Keratinocyte (primary cell): ENCODE measurements at regions not wholly inside any gene's neighbourhood (a gene's known extent, or its start where the extent isn't known, plus 50 kb on each side); places are given as distances from the start of the nearest gene placed in this dataset.

ENCODE experiments used
- DNase-seq: peaks from one replicate; pipeline ENCODE4 v3.0.0-alpha.2; 2011; ENCODE audit warnings: low read depth, missing footprints, low spot score
- FAIRE-seq: peaks from 2 replicates; lab custom pipeline; 2011; peaks lifted over from hg19 to GRCh38; lab: Jason Lieb, UNC
- H2AFZ ChIP-seq: 2 replicates; pipeline ENCODE4 v1.6.0; 2012; ENCODE audit warnings: low read length, control low read depth, inconsistent platforms; ENCODE audit not compliant: control insufficient read depth
- H3K27ac ChIP-seq: 2 replicates; pipeline ENCODE4 v1.5.1; 2011; ENCODE audit warnings: low read length; ENCODE audit not compliant: control insufficient read depth, insufficient read depth
- H3K27me3 ChIP-seq: 3 replicates; pipeline ENCODE4 v1.6.0; 2011; ENCODE audit warnings: low read length; ENCODE audit not compliant: control insufficient read depth, insufficient read depth; ENCODE audit errors: extremely low read depth
- H3K36me3 ChIP-seq, 2 experiments: 2 replicates in 1 of 2; 3 replicates in 1 of 2; pipeline ENCODE4 v1.5.1; 2011; ENCODE audit warnings: low read length in 2 of 2, mild to moderate bottlenecking in 1 of 2; ENCODE audit not compliant: control insufficient read depth in 2 of 2, insufficient read depth in 2 of 2; ENCODE audit errors: extremely low read depth in 1 of 2
- H3K4me1 ChIP-seq: 3 replicates; pipeline ENCODE4 v1.5.1; 2011; ENCODE audit warnings: low read length; ENCODE audit not compliant: control insufficient read depth, insufficient read depth; ENCODE audit errors: extremely low read depth
- H3K4me2 ChIP-seq: 3 replicates; pipeline ENCODE4 v1.6.0; 2011; ENCODE audit warnings: low read depth, low read length; ENCODE audit not compliant: control insufficient read depth, insufficient read depth; ENCODE audit errors: extremely low read depth
- H3K4me3 ChIP-seq, 3 experiments: fragments of 200-600 bp in 1 of 3; sonication (generic) in 1 of 3; 2 replicates in 2 of 3; 3 replicates in 1 of 3; pipeline ENCODE4 v1.5.1; 2011 to 2016; ENCODE audit warnings: low read length in 3 of 3, mild to moderate bottlenecking in 3 of 3, control low read depth in 2 of 3, inconsistent platforms in 1 of 3, low read depth in 1 of 3, mixed read lengths in 1 of 3, mixed run types in 1 of 3, moderate library complexity in 1 of 3; ENCODE audit not compliant: control insufficient read depth in 2 of 3, insufficient read depth in 2 of 3; ENCODE audit errors: extremely low read depth in 1 of 3
- H3K79me2 ChIP-seq: 2 replicates; pipeline ENCODE4 v1.6.0; 2012; ENCODE audit warnings: low read length; ENCODE audit not compliant: control insufficient read depth, insufficient read depth
- H3K9ac ChIP-seq: 3 replicates; pipeline ENCODE4 v1.6.0; 2011; ENCODE audit warnings: low read length; ENCODE audit not compliant: control insufficient read depth, insufficient read depth; ENCODE audit errors: extremely low read depth
- H3K9me1 ChIP-seq: 3 replicates; pipeline ENCODE4 v1.6.0; 2011; ENCODE audit warnings: low read length; ENCODE audit not compliant: control insufficient read depth, insufficient read depth; ENCODE audit errors: extremely low read depth
- H3K9me3 ChIP-seq: 2 replicates; pipeline ENCODE4 v1.5.1; 2012; ENCODE audit warnings: low read depth, low read length; ENCODE audit not compliant: control insufficient read depth
- H4K20me1 ChIP-seq: 3 replicates; pipeline ENCODE4 v1.6.0; 2011; ENCODE audit warnings: low read length; ENCODE audit not compliant: control insufficient read depth, insufficient read depth; ENCODE audit errors: extremely low read depth
- EZH2 ChIP-seq: IDR thresholded peaks from one replicate; pipeline ENCODE4 v1.6.1; 2012; ENCODE audit warnings: inconsistent platforms, mild to moderate bottlenecking, low read length, moderate library complexity
- dilution Hi-C: fragments of 300-500 bp; cut with MboI; formaldehyde crosslinking; loops from one replicate; pipeline ENCODE4 v1.7.0; 2020; ENCODE audit warnings: low sequenced_read_pairs; ENCODE audit not compliant: extremely low pct_ligation_motif_present
- TF ChIP-seq, protein P1 (sequence below), 3 experiments: IDR thresholded peaks in 1 of 3; conservative IDR thresholded peaks in 1 of 3; optimal IDR thresholded peaks in 1 of 3; 2 replicates in 2 of 3; 3 replicates in 1 of 3; pipeline versions ENCODE3 to v1.5.1; 2011; ENCODE audit warnings: low read length in 3 of 3, mild to moderate bottlenecking in 3 of 3, moderate library complexity in 2 of 3, control low read depth in 1 of 3, inconsistent platforms in 1 of 3; ENCODE audit not compliant: insufficient read depth in 2 of 3; ENCODE audit errors: extremely low read depth in 1 of 3

DNA sequence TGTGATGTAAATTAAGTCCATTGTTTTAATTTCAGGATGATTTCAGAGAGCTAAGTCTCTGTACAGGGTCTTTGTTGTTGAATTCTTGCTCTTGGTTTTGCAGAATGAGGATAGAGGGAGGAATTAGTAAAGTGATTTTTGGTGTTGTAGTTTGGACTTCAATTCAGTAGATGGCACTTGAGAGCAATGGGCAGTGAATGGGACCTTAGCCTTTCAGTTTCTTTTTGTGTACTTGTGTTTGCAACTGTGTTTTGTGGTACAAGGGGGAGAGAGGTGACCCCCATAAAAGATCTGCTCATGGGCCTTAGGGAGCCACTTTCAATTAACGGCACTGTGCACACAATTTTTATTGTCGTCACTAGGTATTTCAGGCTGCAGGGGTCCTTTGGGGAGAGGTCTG is 340.0 kb downstream of the DCAF12L2 start:
- Histone ChIP-seq H4K20me1 (no peaks in the 10 kb centered on the region), H3K79me2 (no peaks in the 10 kb centered on the region), H3K4me3 (no peak overlapping the region), H2AFZ (no peak overlapping the region), H3K9me3 (no peaks in the 10 kb centered on the region), H3K9me1 (no peaks in the 10 kb centered on the region), H3K4me2 (no peak overlapping the region), H3K27me3 (no peaks in the 10 kb centered on the region), H3K27ac (no peak overlapping the region), H3K4me1 (no peaks in the 10 kb centered on the region), H3K9ac (no peak overlapping the region), H3K36me3 (no peaks in the 10 kb centered on the region)
- DNase-seq = no peak
- TF ChIP-seq, protein P1, sequence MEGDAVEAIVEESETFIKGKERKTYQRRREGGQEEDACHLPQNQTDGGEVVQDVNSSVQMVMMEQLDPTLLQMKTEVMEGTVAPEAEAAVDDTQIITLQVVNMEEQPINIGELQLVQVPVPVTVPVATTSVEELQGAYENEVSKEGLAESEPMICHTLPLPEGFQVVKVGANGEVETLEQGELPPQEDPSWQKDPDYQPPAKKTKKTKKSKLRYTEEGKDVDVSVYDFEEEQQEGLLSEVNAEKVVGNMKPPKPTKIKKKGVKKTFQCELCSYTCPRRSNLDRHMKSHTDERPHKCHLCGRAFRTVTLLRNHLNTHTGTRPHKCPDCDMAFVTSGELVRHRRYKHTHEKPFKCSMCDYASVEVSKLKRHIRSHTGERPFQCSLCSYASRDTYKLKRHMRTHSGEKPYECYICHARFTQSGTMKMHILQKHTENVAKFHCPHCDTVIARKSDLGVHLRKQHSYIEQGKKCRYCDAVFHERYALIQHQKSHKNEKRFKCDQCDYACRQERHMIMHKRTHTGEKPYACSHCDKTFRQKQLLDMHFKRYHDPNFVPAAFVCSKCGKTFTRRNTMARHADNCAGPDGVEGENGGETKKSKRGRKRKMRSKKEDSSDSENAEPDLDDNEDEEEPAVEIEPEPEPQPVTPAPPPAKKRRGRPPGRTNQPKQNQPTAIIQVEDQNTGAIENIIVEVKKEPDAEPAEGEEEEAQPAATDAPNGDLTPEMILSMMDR (optimal IDR thresholded peaks at IDR 0.05 in 1 of 3, IDR thresholded peaks at IDR 0.05 in 1 of 3, conservative IDR thresholded peaks at IDR 0.05 in 1 of 3; ENCODE audit: extremely low read depth in 1 of 3, insufficient read depth in 2 of 3, low read length in 3 of 3) = peak in 1 of 3 experiments; percentile 34
- TF ChIP-seq EZH2 = no peak
- FAIRE-seq = no peak
- dilution Hi-C loops = no loop called here

DNA sequence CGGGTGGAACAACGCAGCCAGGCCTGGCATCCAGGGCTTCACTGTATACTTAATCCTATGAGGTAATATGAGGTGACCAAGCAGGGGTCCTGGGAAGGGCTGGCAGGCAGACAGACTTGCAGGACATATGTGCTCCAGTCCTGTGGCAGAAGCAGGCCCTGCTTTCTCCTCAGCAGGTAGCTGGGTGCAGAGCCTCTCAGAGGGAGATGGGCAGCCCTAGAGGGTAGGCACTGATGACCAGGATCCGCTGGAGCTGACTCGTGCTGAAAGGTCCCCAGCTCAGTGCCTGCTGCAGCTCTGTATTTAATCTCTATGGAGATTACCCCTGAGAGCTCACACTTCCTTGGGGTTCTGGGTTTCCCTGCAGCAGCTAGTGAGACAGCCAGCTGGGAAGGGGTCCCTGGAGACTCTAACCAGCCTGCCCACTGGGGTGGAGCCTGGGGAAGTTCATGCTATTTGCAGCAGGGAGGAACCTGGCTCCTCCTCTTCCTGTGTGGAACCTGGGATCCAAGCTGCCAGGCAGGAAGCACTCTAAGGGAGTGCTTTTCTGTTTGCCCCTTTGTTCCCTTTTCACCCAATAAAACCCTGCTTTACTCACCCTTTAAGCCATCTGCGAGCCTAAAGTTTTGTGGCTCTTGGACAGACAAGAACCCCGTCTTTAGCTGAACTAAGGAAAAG is 339.2 kb downstream of the DCAF12L2 start:
- TF ChIP-seq, protein P1 (optimal IDR thresholded peaks at IDR 0.05 in 1 of 3, IDR thresholded peaks at IDR 0.05 in 1 of 3, conservative IDR thresholded peaks at IDR 0.05 in 1 of 3; ENCODE audit: extremely low read depth in 1 of 3, insufficient read depth in 2 of 3, low read length in 3 of 3) = no peak
- no peak for TF ChIP-seq EZH2
- Histone ChIP-seq H4K20me1 (no peaks in the 10 kb centered on the region), H3K4me2 (no peak overlapping the region), H3K27me3 (no peaks in the 10 kb centered on the region), H3K36me3 (no peaks in the 10 kb centered on the region), H3K9me1 (no peaks in the 10 kb centered on the region), H3K27ac (no peak overlapping the region), H3K4me1 (no peaks in the 10 kb centered on the region), H3K9me3 (no peaks in the 10 kb centered on the region), H2AFZ (no peak overlapping the region), H3K79me2 (no peaks in the 10 kb centered on the region), H3K9ac (no peak overlapping the region), H3K4me3 (no peak overlapping the region)
- FAIRE-seq (no peak), DNase-seq (no peak)
- dilution Hi-C loops = no loop called here
